GM19372 (cell line): ENCODE measurements at regions not wholly inside any gene's neighbourhood (a gene's known extent, or its start where the extent isn't known, plus 50 kb on each side); places are given as distances from the start of the nearest gene placed in this dataset.

Experiments
- ATAC-seq: cut with Tn5 transposase; IDR thresholded peaks from one replicate; pipeline ENCODE4 v1.9.1; 2021; ENCODE audit warnings: mild to moderate bottlenecking, low read depth, moderate library complexity; ENCODE audit not compliant: unreplicated experiment

DNA sequence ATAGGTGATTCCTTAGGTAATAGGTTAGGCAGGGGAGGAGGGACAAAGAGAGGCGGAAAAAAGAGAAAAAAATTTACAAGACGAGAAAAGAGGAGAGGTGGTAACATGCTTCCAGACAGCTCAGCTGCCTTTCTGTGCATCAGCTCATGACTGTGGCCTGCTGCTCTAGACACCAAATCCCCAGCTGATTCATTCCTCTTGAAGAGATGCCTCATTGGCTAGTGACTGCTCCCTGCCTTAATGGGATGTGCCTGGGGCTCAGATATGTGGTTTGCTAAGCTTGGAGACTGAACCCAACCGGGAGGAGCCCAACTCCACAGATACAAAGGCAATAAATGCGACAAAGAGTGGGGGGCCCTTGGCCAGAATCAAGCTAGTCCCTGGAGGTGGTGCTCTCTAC, 105.9 kb upstream of the FAM20A start:
- no peak for ATAC-seq

GRCh38 chr17:68706356-68706920, 105.3 kb upstream of the FAM20A start:
- ATAC-seq = no peak

GRCh38 chr17:68705714-68706076, 104.5 kb upstream of the FAM20A start:
- ATAC-seq = no peak

- ATAC-seq = no peak
Measured at GRCh38 chr17:68704871-68705713, 103.9 kb upstream of the FAM20A start.

- ATAC-seq = no peak
Measured at GRCh38 chr17:68701046-68701445, 99.9 kb upstream of the FAM20A start.

DNA sequence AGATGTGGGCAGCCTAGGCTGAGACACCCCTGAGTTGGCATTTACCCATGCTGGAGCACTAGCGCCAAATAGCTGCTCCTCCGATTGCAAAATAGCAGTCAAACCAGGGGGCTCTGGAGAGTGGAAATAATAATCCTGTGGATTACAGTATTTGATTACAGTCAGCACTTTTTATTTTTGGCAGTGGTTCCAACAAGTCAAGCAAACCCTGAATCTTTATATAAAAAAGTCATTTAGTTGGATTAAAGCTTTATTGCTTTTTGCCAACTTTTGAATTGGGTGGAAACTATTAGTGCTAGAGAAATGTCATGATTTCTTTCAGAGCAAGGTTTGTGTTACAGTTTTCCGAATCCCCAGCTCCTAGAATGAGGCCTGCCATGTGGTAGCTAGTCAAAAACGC, 99.3 kb upstream of the FAM20A start:
- no peak for ATAC-seq

GRCh38 chr17:68699936-68700335, 98.8 kb upstream of the FAM20A start:
- no peak for ATAC-seq

DNA sequence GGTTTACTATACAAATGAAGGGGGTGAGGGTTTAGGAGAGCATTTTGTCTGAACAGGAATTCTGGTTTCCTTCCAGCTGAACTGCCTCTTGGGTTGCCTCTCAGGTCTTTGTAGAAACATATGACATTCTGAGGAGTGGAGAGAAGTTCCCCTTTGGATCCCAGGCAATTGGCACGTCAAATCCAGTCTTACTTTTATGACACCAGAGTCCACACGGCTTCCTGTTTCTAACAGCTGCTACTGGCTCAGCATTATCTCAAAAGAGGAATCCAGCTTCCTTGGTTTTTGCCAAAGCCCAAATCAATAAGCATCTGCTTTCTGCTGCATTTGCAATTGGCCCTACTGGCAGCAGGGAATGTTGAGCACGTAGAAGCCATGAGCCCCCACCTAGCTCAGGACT, 97.6 kb upstream of the FAM20A start:
- ATAC-seq = no peak

DNA sequence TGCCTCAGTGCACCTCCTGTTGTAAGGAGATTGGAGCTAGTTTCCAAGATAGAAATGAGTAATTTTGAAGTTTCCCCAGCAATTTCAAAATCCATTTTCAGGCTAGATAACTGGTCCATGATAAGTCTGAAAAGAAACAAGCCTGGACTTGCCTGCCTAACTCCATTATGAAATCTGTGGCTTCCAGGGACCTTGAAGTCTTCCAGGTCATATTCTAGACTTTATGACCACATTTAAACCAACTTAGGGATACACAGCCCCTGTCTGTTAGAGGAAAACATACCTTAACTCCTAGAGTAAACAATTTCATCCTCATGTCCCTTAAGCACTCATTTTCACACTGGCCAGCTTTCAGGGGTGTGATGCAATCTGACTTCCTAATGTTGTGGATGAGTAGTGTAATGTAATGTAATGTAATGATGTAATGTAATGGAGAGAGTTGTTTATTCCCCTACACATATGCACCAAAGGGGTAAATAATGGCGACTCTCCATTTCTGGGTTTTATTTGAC, 96.7 kb upstream of the FAM20A start:
- ATAC-seq = no peak

GRCh38 chr17:68695659-68696058, 94.5 kb upstream of the FAM20A start:
- no peak for ATAC-seq

DNA sequence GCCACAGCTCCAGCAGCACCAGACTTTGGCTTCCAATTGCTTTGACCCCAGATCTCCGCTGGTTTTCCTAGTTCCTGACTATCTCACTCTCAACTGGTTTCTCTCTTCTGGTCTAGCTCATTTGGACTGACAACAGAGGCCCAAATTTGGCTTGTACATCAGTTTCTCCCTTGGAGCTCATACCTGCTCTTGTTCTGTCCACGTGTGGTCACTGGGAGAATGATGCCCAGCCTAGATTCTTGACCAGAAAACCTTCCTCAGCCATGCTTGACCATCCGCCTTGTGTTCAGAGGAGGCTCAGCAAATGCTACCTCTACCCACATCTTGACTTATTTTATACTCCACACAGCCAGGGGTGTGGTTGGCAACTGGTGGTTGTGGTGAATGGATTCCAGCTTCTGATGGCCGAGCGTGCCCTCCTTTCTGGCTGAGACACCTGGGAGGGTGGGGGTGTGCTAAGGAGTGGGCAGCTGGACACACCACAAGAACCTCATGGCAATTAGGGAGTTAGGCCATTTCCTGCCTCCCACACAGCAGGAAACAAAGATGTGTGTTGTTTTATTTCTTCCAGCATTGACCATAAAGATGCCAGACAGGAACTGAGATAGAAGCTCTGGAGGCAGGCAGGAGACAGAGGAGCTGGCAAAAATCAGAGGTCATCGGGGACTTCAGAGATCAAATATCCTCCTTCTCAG, 93.8 kb upstream of the FAM20A start:
- ATAC-seq = no peak

GRCh38 chr17:68693896-68694295, 92.7 kb upstream of the FAM20A start:
- no peak for ATAC-seq

DNA sequence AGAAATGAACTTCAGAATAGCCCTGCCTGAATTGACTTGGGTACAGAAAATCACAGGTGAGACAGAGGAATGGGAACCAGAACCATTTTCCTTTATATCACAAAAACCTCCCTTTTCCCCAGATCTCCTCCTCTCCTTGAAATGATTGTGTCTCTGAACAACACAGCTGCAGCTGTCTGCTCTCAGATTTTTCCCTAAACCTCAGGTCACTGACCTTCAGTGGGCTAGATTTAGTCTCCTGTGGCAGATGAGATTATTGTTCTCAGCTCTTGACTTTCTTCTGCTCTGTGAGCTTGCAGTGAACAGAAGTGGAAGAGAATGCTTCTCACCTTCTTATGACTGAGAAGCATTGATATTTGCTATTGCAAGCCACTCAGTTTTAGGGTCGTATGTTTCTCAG, 92.3 kb upstream of the FAM20A start:
- ATAC-seq = no peak

DNA sequence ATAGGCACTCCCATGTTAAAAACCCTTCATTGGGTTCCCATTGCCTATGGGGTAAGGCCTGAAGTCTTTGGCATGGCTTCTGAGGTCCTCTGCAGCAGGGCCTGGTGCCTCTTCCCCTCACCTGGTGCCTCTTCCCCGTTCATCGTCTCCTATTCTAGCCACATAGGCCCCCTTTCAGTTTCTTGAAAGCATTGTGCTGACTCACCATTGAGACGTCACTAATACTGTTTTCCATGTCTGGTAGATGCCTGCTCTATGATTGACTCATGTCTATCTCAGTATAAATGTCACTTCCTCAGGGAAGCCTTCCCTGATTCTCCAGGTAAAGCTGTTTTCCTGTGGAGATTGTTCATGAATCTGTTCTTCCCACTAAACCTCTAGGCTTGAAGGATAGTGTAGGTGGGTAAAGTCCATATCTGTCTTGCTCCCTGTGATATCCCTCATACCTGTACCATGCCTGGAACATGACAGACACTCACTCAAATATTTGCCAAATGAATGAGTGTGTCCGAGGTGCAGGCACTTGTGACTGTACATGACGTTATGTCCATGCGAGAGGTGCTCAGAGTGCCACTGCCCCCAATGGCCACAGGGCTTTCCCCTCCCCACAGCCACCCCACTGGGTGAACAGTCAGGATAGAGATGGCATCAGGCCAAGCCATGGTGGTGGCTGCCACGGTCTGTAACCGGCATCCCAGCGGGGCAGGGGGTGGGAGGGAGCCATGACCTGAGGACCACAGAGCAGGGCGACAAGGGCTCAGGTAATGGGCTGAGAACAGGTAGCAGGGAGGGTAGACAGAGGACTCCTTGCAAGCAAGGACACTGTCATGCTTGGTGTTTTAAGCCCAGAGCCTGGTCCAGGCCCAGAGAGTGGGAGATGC, 85.2 kb upstream of the FAM20A start:
- ATAC-seq = no peak

GRCh38 chr17:68684949-68685357, 83.8 kb upstream of the FAM20A start:
- no peak for ATAC-seq

- no peak for ATAC-seq
Measured at GRCh38 chr17:68682903-68683302, 81.7 kb upstream of the FAM20A start.

GRCh38 chr17:68679882-68680281, 78.7 kb upstream of the FAM20A start:
- no peak for ATAC-seq

DNA sequence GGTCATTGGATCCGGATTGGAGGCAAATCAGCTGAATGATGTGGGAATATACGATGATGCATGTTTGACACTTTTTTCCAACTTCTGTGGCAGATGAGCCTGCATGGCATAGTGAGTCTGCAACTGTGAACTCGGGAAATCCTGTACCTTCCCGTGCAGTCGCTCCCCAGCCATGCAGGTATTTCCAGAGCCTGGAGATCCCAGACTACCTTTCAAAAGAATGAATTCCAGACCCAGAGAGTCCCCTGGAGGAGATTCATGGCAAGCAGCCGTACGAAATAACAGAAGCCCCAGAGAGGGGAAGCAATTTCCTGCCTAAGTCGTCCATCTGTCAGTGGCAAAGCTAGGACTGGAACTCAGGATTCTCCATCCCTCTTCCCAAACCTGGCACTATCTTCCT, 75.7 kb upstream of the FAM20A start:
- ATAC-seq = no peak

GRCh38 chr17:68675723-68676122, 74.6 kb upstream of the FAM20A start:
- ATAC-seq = no peak

DNA sequence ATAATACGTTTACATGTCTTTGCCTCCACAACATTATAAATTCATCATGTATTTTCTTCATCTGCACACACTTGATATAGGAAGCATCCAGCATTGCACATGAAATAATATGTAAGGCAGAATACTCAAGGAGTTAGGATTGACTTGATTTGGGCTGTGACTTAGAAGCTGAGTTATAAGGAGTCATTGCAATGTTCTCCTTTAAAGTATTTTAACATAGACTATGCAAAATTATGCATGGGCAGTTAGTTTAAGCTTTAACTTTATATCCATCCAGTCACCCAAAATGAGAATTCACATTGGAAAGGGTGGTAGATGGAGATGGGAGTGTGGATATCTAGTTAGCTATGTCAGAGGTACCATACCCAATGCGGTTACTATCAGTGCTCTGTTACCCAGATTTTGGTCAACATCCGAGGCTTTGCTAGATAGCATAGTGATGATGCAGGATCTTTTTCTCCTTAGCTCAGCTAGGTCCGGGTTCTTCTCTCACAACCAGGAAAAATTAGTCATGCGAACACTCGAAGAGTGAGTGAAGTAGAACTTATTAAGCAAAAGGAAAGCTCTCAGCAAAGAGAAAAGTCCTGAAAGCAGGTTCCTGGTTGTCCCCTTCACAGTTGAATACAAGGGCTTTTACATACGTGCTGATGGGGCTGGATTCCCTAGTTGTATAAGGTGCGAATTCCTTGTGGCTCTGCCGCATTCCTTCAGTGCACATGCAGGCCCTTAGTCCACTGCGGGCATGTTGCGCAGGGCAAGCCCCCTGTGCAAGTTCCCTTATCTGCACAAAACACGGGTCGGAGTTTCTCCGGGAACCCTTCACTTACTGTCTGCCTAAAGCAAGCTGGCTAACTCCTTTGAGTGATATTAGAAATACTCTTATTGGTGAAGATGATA, 73.1 kb upstream of the FAM20A start:
- no peak for ATAC-seq
